ENCODE measurements at regions not wholly inside any gene's neighbourhood (a gene's known extent, or its start where the extent isn't known, plus 50 kb on each side); places are given as distances from the start of the nearest gene placed in this dataset.

- TF ChIP-seq CTCF (IDR thresholded peaks at IDR 0.05; ENCODE audit: low read length): no peak
- TF ChIP-seq EZH2 (IDR thresholded peaks at IDR 0.05; ENCODE audit: borderline replicate concordance, low read length): no peak
Measured at GRCh38 chr9:108386859-108387384, 468.9 kb downstream of the ACTL7B start.

All from OCI-LY1 (cell line).